H9 (cell line): ENCODE measurements at regions not wholly inside any gene's neighbourhood (a gene's known extent, or its start where the extent isn't known, plus 50 kb on each side); places are given as distances from the start of the nearest gene placed in this dataset.

Experiments used
- DNase-seq: peaks from one replicate; pipeline ENCODE4 v3.0.0-alpha.2; 2017
- H2AFZ ChIP-seq: one replicate; pipeline ENCODE4 v1.6.1; 2013; ENCODE audit warnings: mild to moderate bottlenecking, low read length, control low read depth, moderate library complexity
- H2AK5ac ChIP-seq: 2 replicates; pipeline ENCODE4 v1.6.1; 2013; ENCODE audit warnings: low read length, control low read depth, mixed read lengths; ENCODE audit not compliant: insufficient read length
- H2BK120ac ChIP-seq: one replicate; pipeline ENCODE4 v1.6.1; 2013; ENCODE audit warnings: low read depth, mild to moderate bottlenecking, low read length, control low read depth, inconsistent platforms; ENCODE audit not compliant: poor library complexity, severe bottlenecking
- H2BK12ac ChIP-seq: 2 replicates; pipeline ENCODE4 v1.6.1; 2013; ENCODE audit warnings: low read length, control low read depth, mixed read lengths, low read depth; ENCODE audit not compliant: insufficient read length
- H2BK15ac ChIP-seq: 2 replicates; pipeline ENCODE4 v1.6.1; 2013; ENCODE audit warnings: low read depth, low read length, control low read depth
- H2BK20ac ChIP-seq: one replicate; pipeline ENCODE4 v1.6.1; 2013; ENCODE audit warnings: low read depth, mild to moderate bottlenecking, low read length, control low read depth, inconsistent platforms; ENCODE audit not compliant: poor library complexity, severe bottlenecking
- H2BK5ac ChIP-seq: 2 replicates; pipeline ENCODE4 v1.6.1; 2013; ENCODE audit warnings: low read length, control low read depth, mixed read lengths; ENCODE audit not compliant: insufficient read length
- H3K14ac ChIP-seq: 2 replicates; pipeline ENCODE4 v1.6.1; 2013; ENCODE audit warnings: low read length, control low read depth; ENCODE audit not compliant: insufficient read depth
- H3K18ac ChIP-seq: 2 replicates; pipeline ENCODE4 v1.6.1; 2013; ENCODE audit warnings: low read depth, mild to moderate bottlenecking, mixed read lengths, low read length, control low read depth; ENCODE audit not compliant: insufficient read length
- H3K23ac ChIP-seq: 2 replicates; pipeline ENCODE4 v1.6.1; 2013; ENCODE audit warnings: low read length, control low read depth, mixed read lengths, low read depth; ENCODE audit not compliant: insufficient read length
- H3K23me2 ChIP-seq: 2 replicates; pipeline ENCODE4 v1.6.1; 2013; ENCODE audit warnings: low read depth, mild to moderate bottlenecking, mixed read lengths, low read length, control low read depth; ENCODE audit not compliant: insufficient read length, poor library complexity, severe bottlenecking
- H3K27ac ChIP-seq: 2 replicates; pipeline ENCODE4 v1.5.1; 2013; ENCODE audit warnings: low read length, control low read depth, mixed read lengths, low read depth; ENCODE audit not compliant: insufficient read length
- H3K27me3 ChIP-seq: 2 replicates; pipeline ENCODE4 v1.6.1; 2013; ENCODE audit warnings: low read length, control low read depth, inconsistent platforms; ENCODE audit not compliant: insufficient read depth
- H3K4ac ChIP-seq: 2 replicates; pipeline ENCODE4 v1.6.1; 2013; ENCODE audit warnings: low read depth, mild to moderate bottlenecking, control low read depth, inconsistent platforms, low read length, moderate library complexity
- H3K4me1 ChIP-seq: 2 replicates; pipeline ENCODE4 v1.6.1; 2013; ENCODE audit warnings: low read length, control low read depth, inconsistent platforms; ENCODE audit not compliant: insufficient read depth
- H3K4me2 ChIP-seq: 2 replicates; pipeline ENCODE4 v1.6.1; 2013; ENCODE audit warnings: low read length, control low read depth, mixed read lengths; ENCODE audit not compliant: insufficient read length, insufficient read depth
- H3K56ac ChIP-seq: 2 replicates; pipeline ENCODE4 v1.6.1; 2013; ENCODE audit warnings: low read depth, mild to moderate bottlenecking, mixed read lengths, low read length, control low read depth; ENCODE audit not compliant: insufficient read length
- H3K79me1 ChIP-seq: 2 replicates; pipeline ENCODE4 v1.6.1; 2013; ENCODE audit warnings: low read depth, mild to moderate bottlenecking, moderate library complexity, low read length, control low read depth, inconsistent platforms; ENCODE audit not compliant: insufficient read depth, poor library complexity, severe bottlenecking
- H3K79me2 ChIP-seq: 2 replicates; pipeline ENCODE4 v1.6.1; 2013; ENCODE audit warnings: low read length, control low read depth, inconsistent platforms; ENCODE audit not compliant: insufficient read depth
- H3K9ac ChIP-seq: 2 replicates; pipeline ENCODE4 v1.6.1; 2013; ENCODE audit warnings: low read length, control low read depth, mixed read lengths; ENCODE audit not compliant: insufficient read length; ENCODE audit errors: extremely low read depth
- H3K9me3 ChIP-seq: one replicate; pipeline ENCODE4 v1.6.1; 2013; ENCODE audit warnings: low read depth, low read length, inconsistent platforms; ENCODE audit not compliant: control insufficient read depth
- H3T11ph ChIP-seq: one replicate; pipeline ENCODE4 v1.6.1; 2013; ENCODE audit warnings: mild to moderate bottlenecking, low read length, control low read depth, inconsistent platforms
- H4K20me1 ChIP-seq: one replicate; pipeline ENCODE4 v1.6.1; 2013; ENCODE audit not compliant: control insufficient read depth, insufficient read length, insufficient read depth
- H4K5ac ChIP-seq: 2 replicates; pipeline ENCODE4 v1.6.1; 2013; ENCODE audit warnings: low read depth, mild to moderate bottlenecking, mixed read lengths, low read length, control low read depth; ENCODE audit not compliant: insufficient read length
- H4K8ac ChIP-seq: replicated peaks from 2 replicates; pipeline ENCODE4 v1.6.1; 2013; ENCODE audit warnings: low read length, control low read depth, mixed read lengths, low read depth; ENCODE audit not compliant: insufficient read length
- H4K91ac ChIP-seq: 2 replicates; pipeline ENCODE4 v1.6.1; 2013; ENCODE audit warnings: low read depth, mild to moderate bottlenecking, moderate library complexity, mixed read lengths, low read length, control low read depth; ENCODE audit not compliant: insufficient read length
- H3K27ac Mint-ChIP-seq, 3 experiments: 2 replicates in 2 of 3; 3 replicates in 1 of 3; pipeline ENCODE4 v1.8.0; 2020 to 2021; ENCODE audit warnings: mixed read lengths in 3 of 3, mild to moderate bottlenecking in 1 of 3, moderate library complexity in 1 of 3
- H3K27me3 Mint-ChIP-seq: 2 replicates; pipeline ENCODE4 v1.8.0; 2021; ENCODE audit warnings: low read depth, mild to moderate bottlenecking, moderate library complexity, mixed read lengths
- H3K36me3 Mint-ChIP-seq, 3 experiments: 2 replicates in 2 of 3; 3 replicates in 1 of 3; pipeline ENCODE4 v1.8.0; 2020 to 2021; ENCODE audit warnings: low read depth in 3 of 3, mixed read lengths in 3 of 3; ENCODE audit not compliant: insufficient read depth in 1 of 3
- H3K4me1 Mint-ChIP-seq, 2 experiments: 2 replicates each; pipeline ENCODE4 v1.8.0; 2020; ENCODE audit warnings: mixed read lengths in 2 of 2
- H3K4me3 Mint-ChIP-seq, 2 experiments: 2 replicates in 1 of 2; 3 replicates in 1 of 2; pipeline ENCODE4 v1.8.0; 2020 to 2021; ENCODE audit warnings: mild to moderate bottlenecking in 2 of 2, mixed read lengths in 2 of 2, moderate library complexity in 1 of 2
- H3K9me3 Mint-ChIP-seq, 2 experiments: 2 replicates in 1 of 2; 3 replicates in 1 of 2; pipeline ENCODE4 v1.8.0; 2020; ENCODE audit warnings: mild to moderate bottlenecking in 2 of 2, mixed read lengths in 2 of 2, moderate library complexity in 1 of 2
- WGBS: extraction: QIAGEN DNeasy Blood & Tissue Kit; methylation state at CpG from one replicate; pipeline ENCODE4 v1.1.7; 2013; ENCODE audit warnings: missing lambda C conversion rate, low lambda C conversion rate, mixed read lengths; ENCODE audit not compliant: insufficient read length; ENCODE audit errors: extremely low coverage; 5-methylcytosine and 5-hydroxymethylcytosine counted together
- TF ChIP-seq, protein P1 (sequence below): fragments of 200-600 bp; sonication (generic); conservative IDR thresholded peaks from 3 replicates; pipeline ENCODE4 v1.8.0; 2021; ENCODE audit warnings: antibody characterized with exemption, mild to moderate bottlenecking

DNA sequence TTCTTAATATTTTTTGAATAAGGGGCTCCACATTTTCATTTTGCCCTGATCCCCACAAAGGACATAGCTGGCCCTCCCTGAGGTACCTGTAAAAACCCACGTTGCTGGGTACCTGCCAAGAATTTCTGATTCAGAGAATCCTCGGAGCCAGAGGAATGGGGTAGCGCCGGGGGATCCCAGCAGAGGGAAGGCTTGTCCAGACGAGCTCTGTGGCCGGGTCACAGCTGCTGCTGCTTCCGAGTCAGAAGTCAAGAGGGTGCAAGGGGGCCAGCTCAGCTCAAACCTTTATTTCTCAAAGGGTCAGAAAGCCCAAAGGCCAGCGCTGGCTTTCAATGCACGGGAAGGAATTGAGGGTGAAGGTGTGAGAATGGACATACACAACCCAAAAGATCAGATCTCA, 68.9 kb upstream of the SDK2 start:
- H3K9me3 Mint-ChIP-seq: no peaks in the 10 kb centered on the region
- peaks cover 45% of the 10 kb centered on the region for H3K27me3 Mint-ChIP-seq
- Histone ChIP-seq H3K14ac (no peak overlapping the region), H2BK5ac (no peak overlapping the region), H4K5ac (no peak overlapping the region), H3K27me3 (no peaks in the 10 kb centered on the region), H3K56ac (no peak overlapping the region), H3T11ph (no peak overlapping the region), H4K91ac (no peak overlapping the region), H2BK12ac (no peak overlapping the region), H4K20me1 (no peaks in the 10 kb centered on the region), H3K9ac (no peak overlapping the region), H3K79me2 (no peaks in the 10 kb centered on the region), H3K4me1 (no peaks in the 10 kb centered on the region; the same call in 1 of the 2 replicates), H2BK20ac (no peak overlapping the region), H3K23ac (no peak overlapping the region), H2AK5ac (no peak overlapping the region), H2BK120ac (no peak overlapping the region), H3K18ac (no peak overlapping the region), H3K4ac (no peak overlapping the region), H3K4me2 (no peak overlapping the region), H3K79me1 (no peaks in the 10 kb centered on the region), H2AFZ (no peak overlapping the region), H3K9me3 (no peaks in the 10 kb centered on the region), H2BK15ac (no peak overlapping the region), H3K27ac (no peak overlapping the region), H3K23me2 (no peaks in the 10 kb centered on the region), H4K8ac (no peak overlapping the region)
- H3K36me3 Mint-ChIP-seq: no peaks in the 10 kb centered on the region
- peak; percentile 62 for DNase-seq
- no peak overlapping the region for H3K27ac Mint-ChIP-seq
- WGBS: no CpG with 5 or more reads among the region's 9 CpGs
- TF ChIP-seq, protein P1, sequence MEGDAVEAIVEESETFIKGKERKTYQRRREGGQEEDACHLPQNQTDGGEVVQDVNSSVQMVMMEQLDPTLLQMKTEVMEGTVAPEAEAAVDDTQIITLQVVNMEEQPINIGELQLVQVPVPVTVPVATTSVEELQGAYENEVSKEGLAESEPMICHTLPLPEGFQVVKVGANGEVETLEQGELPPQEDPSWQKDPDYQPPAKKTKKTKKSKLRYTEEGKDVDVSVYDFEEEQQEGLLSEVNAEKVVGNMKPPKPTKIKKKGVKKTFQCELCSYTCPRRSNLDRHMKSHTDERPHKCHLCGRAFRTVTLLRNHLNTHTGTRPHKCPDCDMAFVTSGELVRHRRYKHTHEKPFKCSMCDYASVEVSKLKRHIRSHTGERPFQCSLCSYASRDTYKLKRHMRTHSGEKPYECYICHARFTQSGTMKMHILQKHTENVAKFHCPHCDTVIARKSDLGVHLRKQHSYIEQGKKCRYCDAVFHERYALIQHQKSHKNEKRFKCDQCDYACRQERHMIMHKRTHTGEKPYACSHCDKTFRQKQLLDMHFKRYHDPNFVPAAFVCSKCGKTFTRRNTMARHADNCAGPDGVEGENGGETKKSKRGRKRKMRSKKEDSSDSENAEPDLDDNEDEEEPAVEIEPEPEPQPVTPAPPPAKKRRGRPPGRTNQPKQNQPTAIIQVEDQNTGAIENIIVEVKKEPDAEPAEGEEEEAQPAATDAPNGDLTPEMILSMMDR: peak; percentile 46
- H3K4me3 Mint-ChIP-seq: no peak overlapping the region
- H3K4me1 Mint-ChIP-seq: peaks cover 21 to 23% of the 10 kb centered on the region in 2 experiments
